GM12878 (cell line): ENCODE measurements at regions not wholly inside any gene's neighbourhood (a gene's known extent, or its start where the extent isn't known, plus 50 kb on each side); places are given as distances from the start of the nearest gene placed in this dataset.
A peak's percentile ranks its signal among the peaks of the same experiment; 100 is the strongest.

Experiments
- ATAC-seq: fragments of 200-7000 bp; cut with Tn5 transposase; 3 replicates; pipeline ENCODE4 v1.9.1; 2020; ENCODE audit warnings: mild to moderate bottlenecking, moderate library complexity
- BruUV-seq: library from RNA; stranded (reverse); fragments of 400-500 nt; replicated peaks from 2 replicates; lab custom pipeline; 2021; lab: Mats Ljungman, UMichigan
- CTCF ChIA-PET: fragments of 300-600 bp; sonication (Branson Sonifier 250); formaldehyde crosslinking; extraction: SDS; loops from one replicate; lab custom pipeline; 2021; ENCODE audit warnings: inconsistent platforms; lab: Yijun Ruan, JAX
- POLR2A ChIA-PET: fragments of 350-600 bp; formaldehyde crosslinking; extraction: SDS; loops from one replicate; lab custom pipeline; 2021; ENCODE audit warnings: inconsistent platforms; lab: Charles Lee
- RAD21 ChIA-PET: fragments of 300-600 bp; sonication (Branson Sonifier 250); formaldehyde crosslinking; loops from one replicate; lab custom pipeline; 2023; ENCODE audit warnings: antibody characterized with exemption; ENCODE audit not compliant: unreplicated experiment; lab: Charles Lee
- SMC1A ChIA-PET: fragments of 300-600 bp; sonication (Branson Sonifier 250); formaldehyde crosslinking; loops from one replicate; lab custom pipeline; 2023; ENCODE audit not compliant: unreplicated experiment, uncharacterized antibody; lab: Charles Lee
- DNase-seq: peaks from one replicate; pipeline ENCODE4 v3.0.0-alpha.2; 2011; ENCODE audit warnings: low read depth, low spot score
- FAIRE-seq: peaks from 3 replicates; lab custom pipeline; 2011; peaks lifted over from hg19 to GRCh38; lab: Jason Lieb, UNC
- H2AFZ ChIP-seq: 2 replicates; pipeline ENCODE4 v1.6.0; 2011; ENCODE audit warnings: low read depth, low read length, control low read depth; ENCODE audit not compliant: control insufficient read depth
- H3K27ac ChIP-seq: 2 replicates; pipeline ENCODE4 v1.5.1; 2011; ENCODE audit warnings: control low read depth; ENCODE audit not compliant: control insufficient read depth, insufficient read depth
- H3K27me3 ChIP-seq, 2 experiments: replicated peaks in 1 of 2; 2 replicates each; pipeline versions ENCODE4 v1.6.0 to v1.6.1; 2011; ENCODE audit warnings: low read length in 1 of 2; ENCODE audit not compliant: control insufficient read depth in 2 of 2, insufficient read depth in 2 of 2
- H3K36me3 ChIP-seq, 2 experiments: 2 replicates each; pipeline ENCODE4 v1.5.1; 2011; ENCODE audit warnings: low read length in 1 of 2; ENCODE audit not compliant: control insufficient read depth in 2 of 2, insufficient read depth in 2 of 2
- H3K4me1 ChIP-seq: 2 replicates; pipeline ENCODE4 v1.6.1; 2011; ENCODE audit warnings: mild to moderate bottlenecking, low read length, moderate library complexity, mixed read lengths; ENCODE audit not compliant: control insufficient read depth, insufficient read depth
- H3K4me2 ChIP-seq: 2 replicates; pipeline ENCODE4 v1.6.0; 2011; ENCODE audit warnings: control low read depth; ENCODE audit not compliant: control insufficient read depth, insufficient read depth
- H3K4me3 ChIP-seq: fragments of 200-600 bp; sonication (generic); 2 replicates; pipeline ENCODE4 v1.5.1; 2016
- H3K79me2 ChIP-seq: 2 replicates; pipeline ENCODE4 v1.6.0; 2011; ENCODE audit warnings: low read length; ENCODE audit not compliant: control insufficient read depth, insufficient read depth
- H3K9ac ChIP-seq: 2 replicates; pipeline ENCODE4 v1.8.0; 2011; ENCODE audit warnings: low read length, control low read depth, mixed read lengths; ENCODE audit not compliant: control insufficient read depth, insufficient read depth
- H3K9me3 ChIP-seq: replicated peaks from 3 replicates; pipeline ENCODE4 v1.5.1; 2011; ENCODE audit warnings: mild to moderate bottlenecking, low read length; ENCODE audit not compliant: control insufficient read depth, insufficient read depth
- H4K20me1 ChIP-seq: 2 replicates; pipeline ENCODE4 v1.6.0; 2011; ENCODE audit not compliant: control insufficient read depth, insufficient read depth
- BACH1 ChIP-seq: fragments of 450-650 bp; IDR thresholded peaks from 2 replicates; pipeline ENCODE4 v1.6.1; 2017; ENCODE audit warnings: mild to moderate bottlenecking, borderline replicate concordance
- BHLHE40 ChIP-seq, 2 experiments: fragments of 450-650 bp in 1 of 2; IDR thresholded peaks; 2 replicates each; pipeline ENCODE4 v1.6.1; 2011 to 2017; ENCODE audit warnings: low read depth in 2 of 2, borderline replicate concordance in 1 of 2, improper control_type of control experiment in 1 of 2, low read length in 1 of 2, mild to moderate bottlenecking in 1 of 2
- CHD2 ChIP-seq: IDR thresholded peaks from 2 replicates; pipeline ENCODE4 v1.6.1; 2011; ENCODE audit warnings: low read depth, low read length, improper control_type of control experiment, borderline replicate concordance
- E2F8 ChIP-seq: fragments of 450-650 bp; IDR thresholded peaks from 2 replicates; pipeline ENCODE4 v1.6.1; 2018; ENCODE audit warnings: mild to moderate bottlenecking, low read depth, moderate library complexity; ENCODE audit not compliant: partially characterized antibody
- EZH2 ChIP-seq: IDR thresholded peaks from 2 replicates; pipeline ENCODE4 v1.6.1; 2012; ENCODE audit warnings: low read depth, mild to moderate bottlenecking, control low read depth, inconsistent platforms, low read length, borderline replicate concordance; ENCODE audit not compliant: control insufficient read depth
- FOXK2 ChIP-seq: fragments of 450-650 bp; IDR thresholded peaks from 2 replicates; pipeline ENCODE4 v1.6.1; 2017; ENCODE audit warnings: mild to moderate bottlenecking, moderate library complexity
- IRF4 ChIP-seq: IDR thresholded peaks from 2 replicates; pipeline ENCODE4 v1.6.1; 2011; ENCODE audit warnings: low read depth, low read length
- MEF2A ChIP-seq: IDR thresholded peaks from 2 replicates; pipeline ENCODE4 v1.6.1; 2011; ENCODE audit warnings: low read depth, mild to moderate bottlenecking, low read length, moderate library complexity; ENCODE audit not compliant: insufficient read depth
- NFYA ChIP-seq: IDR thresholded peaks from 2 replicates; pipeline ENCODE4 v1.6.1; 2011; ENCODE audit warnings: low read depth, mild to moderate bottlenecking, low read length, improper control_type of control experiment, borderline replicate concordance
- NR2F1 ChIP-seq: fragments of 450-650 bp; conservative IDR thresholded peaks from 2 replicates; pipeline ENCODE4 v1.6.1; 2017; ENCODE audit warnings: mild to moderate bottlenecking
- NRF1 ChIP-seq: conservative IDR thresholded peaks from 2 replicates; pipeline ENCODE4 v1.6.1; 2011; ENCODE audit warnings: mild to moderate bottlenecking, low read depth, low read length, improper control_type of control experiment
- POU2F2 ChIP-seq: IDR thresholded peaks from 3 replicates; pipeline ENCODE4 v1.6.1; 2011; ENCODE audit warnings: low read depth, mild to moderate bottlenecking, low read length, borderline replicate concordance
- RAD21 ChIP-seq: IDR thresholded peaks from 2 replicates; pipeline ENCODE4 v1.6.1; 2011; ENCODE audit warnings: mild to moderate bottlenecking, low read depth, low read length, moderate library complexity; ENCODE audit not compliant: insufficient read depth
- SPI1 ChIP-seq: IDR thresholded peaks from 2 replicates; pipeline ENCODE4 v1.6.1; 2011; ENCODE audit warnings: low read depth, mild to moderate bottlenecking, low read length, moderate library complexity, borderline replicate concordance; ENCODE audit not compliant: insufficient read depth
- ZNF274 ChIP-seq: IDR thresholded peaks from one replicate; pipeline ENCODE4 v1.8.0; 2011; ENCODE audit not compliant: insufficient read length, insufficient read depth
- ZNF687 ChIP-seq: fragments of 450-650 bp; IDR thresholded peaks from 2 replicates; pipeline ENCODE4 v1.6.1; 2017; ENCODE audit warnings: mild to moderate bottlenecking, moderate library complexity
- WGBS: methylation state at CpG from one replicate; pipeline ENCODE4 v1.1.6; 2016; ENCODE audit warnings: low lambda C conversion rate; ENCODE audit not compliant: insufficient replicate concordance, insufficient coverage; ENCODE audit errors: missing lambda C conversion rate; 5-methylcytosine and 5-hydroxymethylcytosine counted together
- in situ Hi-C: fragments of 300-500 bp; cut with MboI; formaldehyde crosslinking; loops from 9 replicates; pipeline ENCODE4 v1.14.3; 2018; ENCODE audit warnings: mixed read lengths
- intact Hi-C: fragments of 100-400 bp; cut with micrococcal nuclease; formaldehyde crosslinking; loops from one replicate; pipeline ENCODE4 v1.14.2; 2022; ENCODE audit not compliant: unreplicated experiment

GRCh38 chr2:144215701-144216675, 303.9 kb downstream of the ZEB2 start:
- intact Hi-C loops (no loop called here), in situ Hi-C loops (no loop called here)
- no peaks in the 10 kb centered on the region for H3K36me3 ChIP-seq
- H2AFZ ChIP-seq = peak overlapping the region; percentile 54
- DNase-seq (peak; percentile 20), FAIRE-seq (peak; percentile 90), ATAC-seq (peak; percentile 72)
- H3K9ac ChIP-seq = no peak overlapping the region
- H3K79me2 ChIP-seq = no peaks in the 10 kb centered on the region
- no peaks in the 10 kb centered on the region for H4K20me1 ChIP-seq
- ChIA-PET RAD21 (interaction anchor here (0.8 to 2.8 kb wide), 10 partner anchors 15 to 292 kb away, joined by 3 to 9 read pairs (median 4); no protein-coding TSS in a partner anchor), POLR2A (interaction anchor here (1.0 to 2.4 kb wide), 3 partner anchors 9 to 26 kb away, joined by 3 to 9 read pairs (median 4); no protein-coding TSS in a partner anchor), CTCF (interaction anchor here (0.7 to 1.8 kb wide), 3 partner anchors 15 to 1424 kb away, joined by 3 to 5 read pairs (median 4); no protein-coding TSS in a partner anchor), SMC1A (interaction anchor here (0.8 to 8.2 kb wide), 16 partner anchors 9 to 158 kb away, joined by 3 to 68 read pairs (median 4); no protein-coding TSS in a partner anchor)
- H3K9me3 ChIP-seq = no peaks in the 10 kb centered on the region
- H3K27me3 ChIP-seq = no peaks in the 10 kb centered on the region
- peak overlapping the region; percentile 16 for H3K27ac ChIP-seq
- H3K4me2 ChIP-seq = peak overlapping the region; percentile 52
- peaks cover 28% of the 10 kb centered on the region for H3K4me1 ChIP-seq
- no peak overlapping the region for H3K4me3 ChIP-seq
- 50% methylated on average over 2 of the region's 2 CpGs for WGBS
- BruUV-seq = no TSS peak
- TF ChIP-seq FOXK2 = no peak
- no peak for TF ChIP-seq ZNF687
- 0 out of 2 replicates have a peak, but pooled peaks have one; percentile 12 for TF ChIP-seq RAD21
- TF ChIP-seq E2F8 = no peak
- TF ChIP-seq ZNF274 = no peak
- TF ChIP-seq IRF4 = no peak
- no peak for TF ChIP-seq NR2F1
- TF ChIP-seq POU2F2 = no peak
- no peak for TF ChIP-seq EZH2
- TF ChIP-seq CHD2 = no peak
- TF ChIP-seq BHLHE40 (IDR thresholded peaks at IDR 0.05; ENCODE audit: borderline replicate concordance in 1 of 2, low read depth in 2 of 2, low read length in 1 of 2) = no peak
- no peak for TF ChIP-seq NFYA
- TF ChIP-seq BACH1 = no peak
- TF ChIP-seq NRF1 = no peak
- no peak for TF ChIP-seq MEF2A
- no peak for TF ChIP-seq SPI1
